Ascending aorta (tissue), 2 donors: ENCODE measurements at regions not wholly inside any gene's neighbourhood (a gene's known extent, or its start where the extent isn't known, plus 50 kb on each side); places are given as distances from the start of the nearest gene placed in this dataset.

Experiments used
- DNase-seq, 2 donors: peaks; one replicate each; pipeline ENCODE4 v3.0.0-alpha.2; 2019; ENCODE audit warnings: low spot score in 2 of 2
- H3K27ac ChIP-seq, 2 donors: fragments of 200-600 bp; sonication (generic); one replicate each; pipeline ENCODE4 v1.5.1; 2016 to 2017; ENCODE audit warnings: mild to moderate bottlenecking in 1 of 2
- H3K27me3 ChIP-seq: fragments of 200-600 bp; sonication (generic); one replicate; pipeline ENCODE4 v1.5.1; 2017
- H3K36me3 ChIP-seq, 2 donors: fragments of 200-600 bp; sonication (generic); one replicate each; pipeline ENCODE4 v1.5.1; 2016
- H3K4me1 ChIP-seq, 2 donors: fragments of 200-600 bp; sonication (generic); one replicate each; pipeline ENCODE4 v1.5.1; 2016 to 2017; ENCODE audit warnings: mild to moderate bottlenecking in 1 of 2
- H3K4me3 ChIP-seq, 2 donors: fragments of 200-600 bp; sonication (generic); one replicate each; pipeline ENCODE4 v1.5.1; 2016 to 2017; ENCODE audit warnings: mild to moderate bottlenecking in 1 of 2
- H3K9me3 ChIP-seq, 2 donors: fragments of 200-600 bp; sonication (generic); one replicate each; pipeline ENCODE4 v1.5.1; 2016
- CTCF ChIP-seq, 3 experiments: fragments of 200-600 bp in 2 of 3; fragments of 450-650 bp in 1 of 3; sonication (generic) in 2 of 3; IDR thresholded peaks; one replicate each; pipeline ENCODE4 v1.5.1; 2016 to 2019; ENCODE audit warnings: antibody characterized with exemption in 3 of 3, mild to moderate bottlenecking in 1 of 3, moderate library complexity in 1 of 3
- intact Hi-C: fragments of 100-400 bp; cut with DNase I; formaldehyde crosslinking; loops from one replicate; pipeline ENCODE4 v1.15.1; 2023

- Histone ChIP-seq H3K4me3 (no peak overlapping the region), H3K9me3 (peaks cover 0 to 3% of the 10 kb centered on the region in 2 donors), H3K27me3 (no peaks in the 10 kb centered on the region), H3K27ac (no peak overlapping the region), H3K36me3 (no peaks in the 10 kb centered on the region), H3K4me1 (no peaks in the 10 kb centered on the region)
- no peak for TF ChIP-seq CTCF (IDR thresholded peaks at IDR 0.05)
- intact Hi-C loops: no loop called here
- DNase-seq: no peak
Measured at GRCh38 chr5:123827811-123828210, 315.8 kb downstream of the CSNK1G3 start.

GRCh38 chr5:123819833-123820232, 307.9 kb downstream of the CSNK1G3 start:
- Histone ChIP-seq H3K36me3 (no peaks in the 10 kb centered on the region), H3K4me3 (no peak overlapping the region), H3K27ac (no peak overlapping the region), H3K4me1 (no peaks in the 10 kb centered on the region), H3K27me3 (no peaks in the 10 kb centered on the region), H3K9me3 (no peaks in the 10 kb centered on the region)
- TF ChIP-seq CTCF (IDR thresholded peaks at IDR 0.05): no peak
- DNase-seq: no peak
- intact Hi-C loops: no loop called here

- no peak for TF ChIP-seq CTCF (IDR thresholded peaks at IDR 0.05)
- Histone ChIP-seq H3K9me3 (no peaks in the 10 kb centered on the region), H3K36me3 (no peaks in the 10 kb centered on the region), H3K4me1 (no peaks in the 10 kb centered on the region), H3K27me3 (no peaks in the 10 kb centered on the region), H3K4me3 (no peak overlapping the region), H3K27ac (no peak overlapping the region)
- no peak for DNase-seq
- intact Hi-C loops: no loop called here
Measured at GRCh38 chr5:123819386-123819785, 307.4 kb downstream of the CSNK1G3 start.

GRCh38 chr5:123817267-123817666, 305.3 kb downstream of the CSNK1G3 start:
- no peaks in the 10 kb centered on the region for H3K9me3 ChIP-seq
- intact Hi-C loops: no loop called here
- no peak for TF ChIP-seq CTCF (IDR thresholded peaks at IDR 0.05)
- DNase-seq: no peak
- no peaks in the 10 kb centered on the region for H3K27me3 ChIP-seq
- H3K4me3 ChIP-seq: no peak overlapping the region
- no peaks in the 10 kb centered on the region for H3K36me3 ChIP-seq
- H3K27ac ChIP-seq: no peak overlapping the region
- H3K4me1 ChIP-seq: no peaks in the 10 kb centered on the region

GRCh38 chr5:123814801-123815470, 303.0 kb downstream of the CSNK1G3 start:
- no peaks in the 10 kb centered on the region for H3K27me3 ChIP-seq
- no peaks in the 10 kb centered on the region for H3K9me3 ChIP-seq
- H3K27ac ChIP-seq: no peak overlapping the region
- H3K36me3 ChIP-seq: no peaks in the 10 kb centered on the region
- H3K4me3 ChIP-seq: no peak overlapping the region
- DNase-seq: no peak
- intact Hi-C loops: no loop called here
- no peak for TF ChIP-seq CTCF (IDR thresholded peaks at IDR 0.05)
- no peaks in the 10 kb centered on the region for H3K4me1 ChIP-seq
